Renal pelvis (tissue), 1 donor: ENCODE measurements at regions not wholly inside any gene's neighbourhood (a gene's known extent, or its start where the extent isn't known, plus 50 kb on each side); places are given as distances from the start of the nearest gene placed in this dataset.
A peak's percentile ranks its signal among the peaks of the same experiment; 100 is the strongest.
"Not testable (repeated sequence)": the region's sequence is repeated elsewhere in the genome, so short reads cannot be mapped to it uniquely, and the experiment has no call there.

Experiments used
- DNase-seq: peaks from one replicate; pipeline ENCODE4 v3.0.0-alpha.2; 2013

GRCh38 chr13:58495668-58496067 lies 864.1 kb downstream of the PCDH17 start:
- no peak for DNase-seq

- DNase-seq = no peak
Measured at GRCh38 chr13:58500938-58501337, 869.4 kb downstream of the PCDH17 start.

GRCh38 chr13:58504202-58504700 lies 872.7 kb downstream of the PCDH17 start:
- DNase-seq = not testable (repeated sequence)

- DNase-seq = not testable (repeated sequence)
Measured at GRCh38 chr13:58505262-58505920, 873.8 kb downstream of the PCDH17 start.

GRCh38 chr13:58528351-58528750 lies 896.8 kb downstream of the PCDH17 start:
- DNase-seq = no peak

GRCh38 chr13:58531614-58532013 lies 900.1 kb downstream of the PCDH17 start:
- DNase-seq = no peak

- peak; percentile 4 for DNase-seq
Measured at GRCh38 chr13:58542530-58542929, 911.0 kb downstream of the PCDH17 start.

GRCh38 chr13:58547419-58547818 lies 915.9 kb downstream of the PCDH17 start:
- DNase-seq = no peak

GRCh38 chr13:58566176-58566575 lies 934.6 kb downstream of the PCDH17 start:
- DNase-seq = no peak

- no peak for DNase-seq
Measured at GRCh38 chr13:58573743-58574142, 942.2 kb downstream of the PCDH17 start.

- DNase-seq = no peak
Measured at GRCh38 chr13:58574791-58575190, 943.2 kb downstream of the PCDH17 start.

- DNase-seq = no peak
Measured at GRCh38 chr13:58579468-58579867, 947.9 kb downstream of the PCDH17 start.

GRCh38 chr13:58583966-58584365 lies 952.4 kb downstream of the PCDH17 start:
- no peak for DNase-seq

- no peak for DNase-seq
Measured at GRCh38 chr13:58584610-58585009, 953.1 kb downstream of the PCDH17 start.

- DNase-seq = no peak
Measured at GRCh38 chr13:58587183-58587582, 955.6 kb downstream of the PCDH17 start.

- no peak for DNase-seq
Measured at GRCh38 chr13:58592052-58592451, 960.5 kb downstream of the PCDH17 start.

- no peak for DNase-seq
Measured at GRCh38 chr13:58592786-58593185, 961.2 kb downstream of the PCDH17 start.

GRCh38 chr13:58594747-58595600 lies 963.4 kb downstream of the PCDH17 start:
- no peak for DNase-seq

- DNase-seq = no peak
Measured at GRCh38 chr13:58597552-58597951, 966.0 kb downstream of the PCDH17 start.

GRCh38 chr13:58598241-58598640 lies 966.7 kb downstream of the PCDH17 start:
- DNase-seq = no peak

- no peak for DNase-seq
Measured at GRCh38 chr13:58611117-58611516, 979.6 kb downstream of the PCDH17 start.

GRCh38 chr13:58617880-58618665 lies 986.5 kb downstream of the PCDH17 start:
- no peak for DNase-seq
